Fibroblast of upper back skin (primary cell): ENCODE measurements at regions not wholly inside any gene's neighbourhood (a gene's known extent, or its start where the extent isn't known, plus 50 kb on each side); places are given as distances from the start of the nearest gene placed in this dataset.
A peak's percentile ranks its signal among the peaks of the same experiment; 100 is the strongest.

Experiments used
- DNase-seq: peaks from one replicate; pipeline ENCODE4 v3.0.0-alpha.2; 2013

DNA sequence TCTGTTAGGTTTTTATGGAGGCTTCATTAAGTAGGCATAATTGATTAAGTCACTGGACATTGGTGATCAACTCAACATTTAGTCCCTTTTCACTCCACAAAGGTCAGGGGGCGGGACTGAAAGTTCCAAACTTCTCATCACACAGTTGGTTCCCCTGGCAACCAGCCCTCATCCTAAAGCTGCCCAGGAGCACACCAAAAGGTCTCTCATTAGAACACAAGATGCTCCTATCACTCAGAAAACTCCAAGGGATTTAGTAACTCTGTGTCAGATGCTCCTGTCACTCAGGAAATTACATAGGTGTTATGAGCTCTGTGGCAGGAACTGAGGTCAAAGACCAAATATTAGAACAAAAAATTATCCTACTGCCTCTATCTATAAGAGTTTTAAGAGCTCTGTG, 321.5 kb downstream of the OTOL1 start:
- no peak for DNase-seq

DNA sequence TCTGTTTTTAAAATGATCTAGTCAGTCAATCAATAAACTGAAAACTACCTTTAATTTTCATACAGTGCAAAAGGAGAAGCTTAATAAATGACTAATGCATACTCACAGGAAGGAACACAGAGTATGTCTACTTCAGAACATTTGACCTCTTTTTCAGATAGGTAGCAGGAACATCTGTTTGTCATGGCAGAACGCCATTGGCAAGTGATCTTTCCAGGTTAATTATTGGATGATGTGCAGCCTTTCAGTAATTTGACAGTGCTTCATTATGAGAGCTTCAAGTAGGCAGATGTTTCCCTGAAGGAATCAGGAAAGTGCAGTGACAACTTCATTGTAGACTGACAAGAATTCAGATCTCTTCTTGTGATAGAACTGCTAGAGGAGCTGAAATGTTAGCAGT, 325.0 kb downstream of the OTOL1 start:
- DNase-seq = no peak

DNA sequence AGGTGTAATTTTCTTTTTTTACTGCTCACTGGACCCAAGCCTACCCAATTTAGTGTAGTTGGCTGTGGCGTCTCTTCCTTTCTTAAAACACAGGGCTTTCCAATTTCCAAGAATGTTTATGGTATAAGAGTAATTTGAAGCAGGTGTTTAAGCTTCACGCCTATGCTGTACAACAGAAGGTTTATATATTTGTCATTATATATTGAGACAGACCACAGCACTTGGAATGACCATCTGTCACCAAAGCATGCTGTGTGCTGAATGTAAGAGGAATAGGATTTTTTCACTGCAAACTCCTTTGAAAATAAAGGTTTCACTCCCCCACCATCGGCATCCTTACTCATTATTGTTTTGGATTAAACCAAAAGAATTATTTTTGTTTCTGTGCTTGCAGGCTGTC, 325.7 kb downstream of the OTOL1 start:
- no peak for DNase-seq

DNA sequence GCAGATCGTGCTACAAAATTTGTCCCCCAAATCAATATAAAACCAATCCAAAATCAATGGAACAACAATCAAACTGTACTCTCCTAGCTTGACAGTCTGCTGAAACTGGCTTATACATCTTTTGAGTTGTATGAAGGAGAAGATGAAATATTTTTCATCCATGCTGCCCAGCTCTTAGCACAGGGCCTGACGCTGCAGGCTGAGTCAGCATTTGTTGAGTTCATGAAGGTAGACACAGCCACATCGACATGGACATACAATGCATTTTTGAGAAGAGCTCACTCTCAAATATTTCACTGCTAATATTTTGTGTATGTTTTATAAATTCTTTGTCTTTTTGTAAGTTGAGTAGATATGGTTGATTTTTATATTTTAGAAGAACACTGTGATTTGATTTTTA, 327.3 kb downstream of the OTOL1 start:
- DNase-seq = no peak

DNA sequence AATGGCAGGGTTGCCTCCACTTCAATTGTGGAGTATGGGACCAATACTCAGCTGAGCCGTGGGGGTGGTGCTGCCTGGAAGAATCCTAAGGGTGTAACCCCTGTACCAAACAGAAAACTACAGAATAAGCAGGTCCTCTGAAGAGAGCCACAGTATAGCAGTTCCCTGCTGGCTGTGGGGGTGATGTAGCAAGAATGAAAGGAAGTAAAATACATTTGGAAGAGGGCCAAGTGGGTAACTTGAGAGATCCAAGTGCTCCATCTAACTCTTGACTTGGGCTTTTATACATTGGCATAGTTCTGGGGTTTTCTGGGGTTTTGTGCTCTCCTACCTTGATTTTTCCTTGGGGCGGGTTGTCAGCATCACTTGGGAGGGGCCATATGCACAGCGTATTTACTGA, 341.4 kb downstream of the OTOL1 start:
- DNase-seq = no peak

DNA sequence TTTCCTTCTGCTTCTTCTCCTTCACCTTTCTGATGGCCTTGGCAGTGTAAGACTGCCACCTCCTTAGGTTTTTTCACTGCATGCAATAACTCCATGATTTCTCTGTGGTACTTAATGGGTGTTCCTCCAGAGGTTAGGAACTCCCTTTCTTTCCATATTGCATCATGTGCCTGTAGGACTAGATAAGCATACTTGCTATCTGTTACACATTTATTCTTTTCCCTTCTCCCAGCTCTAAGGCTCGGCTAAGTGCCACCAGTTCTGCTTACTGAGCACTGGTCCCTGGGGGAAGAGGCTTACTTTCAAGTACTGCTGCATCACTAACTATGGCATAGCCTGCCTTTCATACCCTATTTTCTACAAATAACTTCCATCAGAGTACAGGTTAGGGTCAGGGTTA, 351.8 kb downstream of the OTOL1 start:
- no peak for DNase-seq

DNA sequence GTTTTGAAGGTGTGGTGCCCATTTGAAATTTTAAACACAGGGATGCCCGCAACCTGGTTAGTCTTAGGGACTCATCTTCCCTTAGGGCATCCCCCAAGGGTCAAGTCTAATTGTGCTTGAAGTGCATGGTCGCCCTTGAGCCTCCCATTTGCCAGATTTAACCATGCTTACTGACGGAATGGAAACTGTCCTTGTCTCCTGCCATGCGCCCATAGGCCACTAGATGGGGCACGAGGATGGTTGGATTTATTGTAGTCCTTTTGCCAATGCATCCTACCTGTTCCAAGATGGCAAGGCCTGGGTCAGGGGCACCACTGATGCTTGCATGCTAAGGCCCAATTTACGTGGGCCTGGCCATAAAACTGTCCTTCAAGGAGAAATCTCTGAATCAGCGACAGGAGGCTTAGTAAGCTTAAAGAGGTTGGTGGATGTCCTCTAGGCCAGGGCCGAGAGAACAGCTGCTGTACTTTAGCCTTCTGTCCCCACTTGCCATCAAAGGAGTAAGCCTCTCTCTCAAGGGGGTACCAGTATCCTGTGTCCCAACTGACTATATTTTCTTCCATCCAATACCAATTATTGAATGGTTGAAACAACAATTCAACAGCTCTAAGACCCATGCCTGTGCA, 355.4 kb downstream of the OTOL1 start:
- peak; percentile 35 for DNase-seq

DNA sequence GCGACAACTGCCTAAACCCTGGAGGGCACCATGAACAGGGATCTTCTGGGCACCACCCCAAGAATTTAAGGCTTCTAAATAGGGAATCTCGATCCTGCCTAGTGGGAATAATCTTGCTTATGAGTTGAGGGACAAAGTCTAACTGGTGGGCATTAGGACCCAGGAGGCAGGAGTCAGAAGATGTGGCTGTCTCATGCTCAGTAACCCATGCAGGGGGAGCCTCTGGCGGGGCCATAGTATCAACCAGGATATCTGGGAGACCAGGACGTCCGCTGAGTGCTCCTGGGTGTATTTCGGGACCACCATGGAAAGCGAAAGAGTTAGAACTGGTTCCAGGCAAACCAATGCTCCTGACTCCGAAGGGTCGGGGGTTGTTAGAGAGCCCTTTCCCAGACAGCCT, 356.1 kb downstream of the OTOL1 start:
- no peak for DNase-seq

DNA sequence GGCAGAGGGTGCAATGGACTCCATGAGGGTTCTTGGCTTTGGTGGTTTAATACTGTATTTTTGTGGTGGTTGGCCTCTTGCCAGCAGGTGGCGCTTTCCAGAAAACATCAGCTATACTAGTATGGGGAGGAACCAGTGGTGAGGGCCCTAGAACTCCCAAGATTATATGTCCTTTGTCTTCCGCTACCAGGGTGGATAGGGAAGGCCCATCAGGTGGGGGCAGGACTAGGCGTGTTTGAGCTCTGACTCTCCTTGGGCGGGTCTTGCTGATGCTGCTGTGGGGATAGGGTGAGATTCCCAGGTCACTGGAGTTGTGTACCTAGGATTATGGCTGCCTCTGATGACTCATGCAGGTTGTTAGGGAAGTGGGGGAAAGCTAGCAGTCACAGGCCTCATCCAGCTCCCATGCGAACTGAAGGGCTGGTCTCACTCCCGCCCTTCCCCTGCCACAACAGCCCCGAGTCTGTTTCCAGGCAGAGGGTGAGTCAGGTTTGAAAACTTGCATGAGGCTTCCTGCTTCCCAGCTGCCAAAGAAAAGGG, 357.7 kb downstream of the OTOL1 start:
- DNase-seq = peak; percentile 78

DNA sequence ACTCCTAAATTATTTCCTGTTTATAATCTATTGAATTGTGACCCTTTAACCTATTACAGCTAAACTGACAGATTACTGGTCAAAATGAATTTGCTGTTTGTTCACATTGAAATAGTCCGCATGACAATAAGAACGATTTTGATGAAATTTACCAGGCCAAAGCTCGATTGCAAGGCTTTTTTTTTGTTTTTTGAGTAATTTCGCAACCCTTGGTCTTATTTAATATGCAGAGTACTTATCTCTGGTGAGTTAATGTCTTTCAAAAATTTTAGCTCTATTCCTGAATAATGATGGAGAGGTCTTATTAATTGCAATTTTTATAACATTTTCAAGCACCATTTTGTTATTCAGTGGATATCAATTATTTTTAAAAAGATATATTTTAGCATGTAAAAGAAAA, 362.4 kb downstream of the OTOL1 start:
- DNase-seq = no peak

DNA sequence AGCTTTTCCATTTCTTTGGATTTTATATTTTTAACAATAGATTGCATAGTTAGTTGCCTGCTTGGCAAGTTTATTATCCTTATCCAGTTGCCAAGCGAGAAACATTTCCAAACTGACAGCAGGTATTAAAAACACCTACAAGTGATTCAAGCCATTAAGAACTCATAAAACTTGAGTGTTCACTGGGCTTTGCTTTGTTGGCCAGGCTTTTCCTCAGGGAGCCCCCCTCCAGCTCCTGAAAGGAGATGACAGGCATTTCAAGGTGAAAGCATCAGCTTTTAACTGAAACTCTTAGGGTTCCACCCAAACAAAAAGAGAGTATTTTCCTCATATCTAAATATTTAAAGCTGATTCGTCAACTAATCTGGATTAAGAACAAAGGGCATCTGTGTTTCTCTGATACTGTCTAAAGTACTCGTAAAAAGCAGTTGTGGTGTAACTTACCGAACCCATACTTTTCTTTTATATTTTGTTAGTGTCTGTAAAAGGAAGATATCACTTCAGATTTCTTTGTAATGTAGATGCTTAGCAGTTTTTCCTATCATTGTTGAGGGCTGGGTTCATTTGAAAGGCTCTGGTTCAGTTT, 363.4 kb downstream of the OTOL1 start:
- DNase-seq = no peak

DNA sequence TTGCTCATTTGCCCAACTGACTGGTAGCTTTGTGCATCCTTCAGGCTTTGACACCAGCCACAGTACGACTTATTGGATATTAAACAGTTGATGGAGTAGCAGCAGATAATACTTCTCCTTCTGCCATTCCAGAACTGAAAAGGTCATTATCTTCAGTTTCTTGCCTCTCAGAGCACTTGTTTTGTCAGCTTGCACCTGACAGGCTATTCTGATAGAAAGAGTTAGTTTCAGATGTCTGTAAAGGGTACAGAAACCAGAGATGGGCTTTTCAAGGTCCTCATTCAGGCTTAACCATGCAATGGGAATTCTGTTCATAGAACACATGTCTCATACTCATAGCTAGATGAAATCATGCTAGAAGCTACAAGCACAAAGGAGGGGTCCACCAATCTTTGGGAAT, 367.2 kb downstream of the OTOL1 start:
- DNase-seq = no peak

DNA sequence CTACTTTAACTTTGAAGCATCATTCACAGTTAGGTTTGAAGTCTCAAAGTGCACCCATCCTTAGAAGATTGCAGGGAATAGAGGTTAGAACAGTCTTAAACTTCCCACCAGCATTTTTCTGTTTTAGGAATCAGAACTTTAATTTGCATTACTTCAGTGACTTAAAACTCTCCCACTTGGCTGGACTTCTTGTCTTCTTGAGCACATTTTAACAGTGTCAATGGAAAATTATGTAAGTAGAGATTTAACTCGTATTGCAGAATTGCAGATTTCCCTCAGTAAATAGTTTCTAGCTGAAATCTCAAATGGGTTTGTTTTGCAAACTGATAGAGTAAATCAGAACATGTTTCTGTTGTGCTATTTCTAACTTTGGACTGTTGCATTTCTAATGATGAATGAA, 369.6 kb downstream of the OTOL1 start:
- DNase-seq = no peak

DNA sequence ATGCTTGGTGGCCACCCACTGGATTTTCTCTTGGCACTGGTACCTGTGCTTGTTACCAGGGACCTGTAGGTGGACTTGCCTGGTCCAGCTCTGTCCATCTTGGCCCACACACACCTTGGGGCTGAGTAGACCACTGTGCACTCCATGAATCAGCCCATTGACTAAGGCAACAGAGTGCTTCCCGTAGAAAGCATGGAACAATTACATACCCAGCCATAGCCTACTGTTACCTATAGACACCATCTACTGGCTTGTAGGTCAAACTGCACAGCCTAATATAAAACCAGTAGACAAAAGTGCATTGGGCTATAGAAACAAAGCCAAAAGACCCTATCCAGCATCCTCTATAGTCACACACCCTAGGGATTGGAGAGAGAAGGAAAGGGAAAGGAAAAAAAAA, 378.9 kb downstream of the OTOL1 start:
- no peak for DNase-seq

DNA sequence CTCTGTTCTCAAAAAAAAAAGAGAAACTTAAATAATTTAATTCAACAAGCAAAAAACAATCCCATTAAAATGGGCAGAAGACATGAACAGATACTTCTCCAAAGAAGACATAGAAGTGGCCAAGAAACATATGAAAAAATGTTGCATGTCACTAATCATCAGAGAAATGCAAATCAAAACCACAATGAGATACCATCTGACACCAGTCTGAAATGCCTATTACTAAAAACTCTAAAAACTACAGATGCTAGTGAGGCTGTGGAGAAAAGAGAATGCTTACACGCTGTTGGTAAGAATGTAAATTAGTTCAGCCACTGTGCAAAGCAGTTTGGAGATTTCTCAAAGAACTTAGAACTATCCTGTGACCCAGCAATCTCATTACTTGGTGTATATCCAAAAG, 382.9 kb downstream of the OTOL1 start:
- peak; percentile 11 for DNase-seq

DNA sequence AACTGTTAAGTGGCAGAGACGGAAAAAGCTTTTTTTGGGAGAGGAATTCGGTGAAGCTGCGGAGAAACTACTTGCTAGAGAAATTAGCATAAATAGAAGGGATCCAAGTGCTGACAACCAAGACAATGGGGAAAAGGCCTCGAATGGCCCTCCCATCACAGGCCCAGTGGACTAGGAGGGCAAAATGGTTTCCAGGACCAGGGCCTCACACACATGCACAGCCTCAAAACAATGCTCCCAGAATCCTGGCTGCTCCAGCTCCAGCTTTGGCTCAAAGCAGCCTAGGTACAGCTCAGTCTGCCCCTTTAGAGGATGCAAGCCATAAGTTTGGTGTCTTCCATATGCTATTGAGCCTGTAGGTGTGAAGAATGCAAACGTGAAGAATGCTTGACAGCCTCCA, 388.2 kb downstream of the OTOL1 start:
- no peak for DNase-seq

DNA sequence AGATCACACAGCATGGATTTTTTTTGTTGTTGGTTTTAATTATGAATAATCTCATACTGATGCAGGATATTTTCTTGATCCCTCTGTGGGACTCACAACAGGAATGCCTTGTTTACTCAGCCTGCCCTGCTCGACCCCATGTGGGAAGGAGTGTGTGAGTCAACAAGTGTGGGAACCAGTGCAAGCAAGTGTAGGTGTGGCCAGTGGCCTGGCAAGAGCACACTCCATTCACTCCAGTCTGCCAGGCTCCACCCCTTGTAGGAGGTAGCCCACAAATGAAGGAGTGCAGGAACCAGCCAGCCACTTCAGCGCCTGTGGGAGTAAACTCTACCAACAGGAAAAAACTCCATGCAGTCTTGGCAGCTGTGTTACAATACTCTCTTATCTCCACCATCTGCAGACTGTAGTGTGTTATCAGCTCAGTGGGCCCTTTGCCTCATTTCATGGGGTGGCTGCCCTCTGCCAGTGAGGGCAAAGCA, 393.6 kb downstream of the OTOL1 start:
- peak; percentile 78 for DNase-seq

DNA sequence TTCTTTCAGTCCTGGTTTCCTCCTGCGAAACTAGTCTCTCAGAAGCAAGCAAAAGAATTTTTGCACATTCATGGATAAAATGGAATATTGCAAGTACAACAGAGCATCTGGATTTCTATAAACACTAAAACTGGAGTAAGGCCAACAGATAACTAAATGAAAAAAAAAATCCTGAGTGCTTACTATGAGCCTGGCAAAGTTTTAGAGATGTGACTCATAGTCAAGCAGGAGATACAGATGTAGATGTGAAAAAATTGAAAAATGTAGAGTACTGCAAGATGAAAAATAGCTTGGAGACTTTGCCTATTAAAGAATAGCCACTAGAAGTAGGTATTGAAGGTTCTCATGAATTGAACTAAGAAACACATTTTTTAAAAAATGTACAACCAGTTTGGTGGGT, 397.4 kb downstream of the OTOL1 start:
- peak; percentile 74 for DNase-seq

DNA sequence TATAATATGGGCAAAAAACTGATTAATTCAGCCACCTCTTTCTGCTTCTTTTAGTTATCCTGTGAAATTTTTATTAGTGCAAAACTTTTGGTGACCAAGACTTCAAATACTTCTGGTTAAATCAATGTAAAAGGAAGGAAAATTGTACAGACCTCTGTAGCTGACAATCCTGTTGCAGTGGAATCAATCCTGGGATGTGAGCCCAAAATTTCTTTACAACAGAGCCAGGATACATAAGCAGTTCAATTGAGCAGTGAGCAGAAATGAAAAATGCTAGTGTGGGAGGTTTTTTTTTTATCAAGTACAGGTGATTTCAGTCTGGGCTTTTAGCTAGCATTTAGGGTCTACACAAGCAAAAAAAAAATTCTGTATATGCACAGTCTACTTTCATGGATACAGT, 398.0 kb downstream of the OTOL1 start:
- no peak for DNase-seq

DNA sequence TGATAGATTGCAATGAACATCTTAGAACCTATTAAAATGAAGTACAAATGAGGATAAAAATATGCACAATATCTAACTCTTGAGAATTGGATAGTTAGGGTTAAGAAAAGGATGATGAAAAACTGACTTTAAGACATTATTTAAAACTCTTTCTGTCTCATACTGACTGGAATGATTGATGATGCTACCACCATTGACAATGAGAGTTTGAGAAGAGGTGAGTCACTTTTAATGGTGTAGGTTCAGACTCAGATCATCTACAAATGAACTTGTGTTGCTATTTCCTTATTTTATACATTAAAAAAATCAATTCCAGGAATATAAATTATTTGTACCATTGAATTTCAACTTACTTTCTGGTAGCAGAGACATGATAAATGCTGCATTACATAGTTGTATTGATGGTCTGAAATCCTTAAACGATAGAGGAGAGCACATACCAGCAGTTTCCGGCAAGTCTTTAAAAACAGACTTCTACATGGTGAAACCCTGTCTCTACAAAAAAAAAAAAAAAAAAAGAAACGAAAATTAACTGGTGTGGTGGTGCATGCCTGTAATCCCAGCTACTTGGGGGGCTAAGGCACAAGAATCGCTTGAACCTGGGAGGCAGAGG, 409.0 kb downstream of the OTOL1 start:
- no peak for DNase-seq

DNA sequence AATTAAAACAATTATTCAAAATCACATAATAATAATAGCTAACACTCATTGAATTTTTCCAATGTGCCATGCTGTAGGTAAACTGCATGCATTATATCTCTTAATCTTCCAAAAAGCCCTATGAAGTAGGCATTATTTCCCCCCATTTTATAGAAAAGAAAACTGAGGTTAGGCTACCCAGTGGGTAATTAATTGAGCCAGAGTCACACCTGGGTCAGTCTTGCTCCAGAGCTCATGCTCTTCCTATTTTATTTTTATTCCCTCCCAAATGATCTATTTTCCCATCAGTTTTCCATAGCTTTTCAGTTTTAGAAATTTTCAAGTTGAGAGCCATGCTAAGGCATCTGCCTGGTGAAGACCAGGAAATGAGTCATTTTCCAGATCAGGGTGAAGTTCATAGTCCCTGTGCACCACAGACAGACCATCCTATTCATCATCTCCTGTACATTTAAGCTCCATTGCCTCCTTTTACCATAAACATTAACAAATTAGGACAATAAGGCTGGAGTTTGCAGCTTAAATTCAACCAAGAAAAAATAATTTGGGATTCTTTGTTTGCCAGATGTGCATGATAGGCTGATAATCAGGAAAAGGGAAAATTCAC, 417.3 kb downstream of the OTOL1 start:
- DNase-seq = peak; percentile 76

DNA sequence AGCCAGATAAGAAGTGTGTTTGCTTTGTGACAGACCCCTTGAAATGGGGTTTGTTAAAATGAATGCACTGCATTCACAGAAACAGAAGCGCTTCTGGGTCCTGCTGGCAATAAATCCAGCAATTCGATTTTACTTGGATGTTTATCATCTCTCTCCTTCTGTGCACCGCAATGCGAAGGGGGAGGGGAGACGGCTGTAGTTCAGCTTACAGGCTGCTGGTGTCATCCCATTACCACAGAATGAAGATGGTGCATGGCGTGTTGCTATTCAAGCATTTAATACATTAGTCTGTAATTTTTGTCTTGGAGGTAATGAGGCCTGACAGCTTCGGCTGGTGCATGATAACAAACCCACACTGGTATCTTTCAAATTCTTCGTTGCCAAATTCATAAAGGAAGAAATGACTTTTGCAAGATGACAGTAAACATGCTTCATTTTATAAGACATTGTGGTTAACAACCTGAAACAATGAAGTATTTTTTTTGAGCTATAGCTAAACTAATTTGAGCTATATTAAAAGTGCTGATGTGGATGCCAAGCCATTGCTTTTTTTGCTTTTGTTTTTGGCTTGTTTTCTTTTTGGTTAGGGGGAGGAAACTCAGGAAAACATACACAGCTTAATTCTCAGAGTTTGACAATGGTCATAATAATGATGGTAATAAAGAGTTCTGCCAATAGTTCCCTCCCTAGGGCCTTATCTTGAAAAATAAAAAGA, 418.3 kb downstream of the OTOL1 start:
- DNase-seq = peak; percentile 82

DNA sequence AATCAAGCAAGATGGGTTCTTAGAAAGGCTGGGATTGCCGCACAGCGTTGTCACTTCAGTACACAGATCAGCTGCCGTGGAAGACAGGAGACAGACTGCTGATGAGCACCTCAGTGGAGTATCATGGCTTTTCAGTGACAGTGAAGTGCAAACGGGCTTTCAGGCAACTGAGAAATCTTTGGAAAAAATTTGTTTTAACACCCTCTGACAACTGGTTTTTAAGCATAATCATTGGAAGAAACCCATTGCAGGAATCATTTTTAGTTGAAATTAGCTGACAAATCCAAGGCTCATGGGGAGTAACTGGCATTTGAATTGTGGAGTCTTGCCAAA, 418.8 kb downstream of the OTOL1 start:
- DNase-seq = no peak

DNA sequence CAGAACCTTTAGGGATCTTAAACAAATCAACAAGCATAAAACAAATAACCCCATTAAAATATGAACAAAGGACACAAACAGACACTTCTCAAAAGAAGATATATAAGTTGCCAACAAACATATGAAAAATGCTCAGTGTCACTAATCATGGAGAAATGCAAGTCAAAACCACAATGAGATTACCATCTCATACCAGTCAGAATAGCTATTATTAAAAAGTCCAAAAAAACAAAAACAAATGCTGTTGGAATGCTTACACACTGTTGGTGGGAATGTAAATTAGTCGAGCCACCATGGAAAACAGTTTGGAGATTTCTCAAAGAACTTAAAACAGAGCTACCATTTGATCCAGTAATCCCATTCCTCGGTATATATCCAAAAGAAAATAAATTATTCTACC, 423.6 kb downstream of the OTOL1 start:
- DNase-seq = no peak
